ENCODE measurements at regions not wholly inside any gene's neighbourhood (a gene's known extent, or its start where the extent isn't known, plus 50 kb on each side); places are given as distances from the start of the nearest gene placed in this dataset.
"Not testable (repeated sequence)": the region's sequence is repeated elsewhere in the genome, so short reads cannot be mapped to it uniquely, and the experiment has no call there.

DNA sequence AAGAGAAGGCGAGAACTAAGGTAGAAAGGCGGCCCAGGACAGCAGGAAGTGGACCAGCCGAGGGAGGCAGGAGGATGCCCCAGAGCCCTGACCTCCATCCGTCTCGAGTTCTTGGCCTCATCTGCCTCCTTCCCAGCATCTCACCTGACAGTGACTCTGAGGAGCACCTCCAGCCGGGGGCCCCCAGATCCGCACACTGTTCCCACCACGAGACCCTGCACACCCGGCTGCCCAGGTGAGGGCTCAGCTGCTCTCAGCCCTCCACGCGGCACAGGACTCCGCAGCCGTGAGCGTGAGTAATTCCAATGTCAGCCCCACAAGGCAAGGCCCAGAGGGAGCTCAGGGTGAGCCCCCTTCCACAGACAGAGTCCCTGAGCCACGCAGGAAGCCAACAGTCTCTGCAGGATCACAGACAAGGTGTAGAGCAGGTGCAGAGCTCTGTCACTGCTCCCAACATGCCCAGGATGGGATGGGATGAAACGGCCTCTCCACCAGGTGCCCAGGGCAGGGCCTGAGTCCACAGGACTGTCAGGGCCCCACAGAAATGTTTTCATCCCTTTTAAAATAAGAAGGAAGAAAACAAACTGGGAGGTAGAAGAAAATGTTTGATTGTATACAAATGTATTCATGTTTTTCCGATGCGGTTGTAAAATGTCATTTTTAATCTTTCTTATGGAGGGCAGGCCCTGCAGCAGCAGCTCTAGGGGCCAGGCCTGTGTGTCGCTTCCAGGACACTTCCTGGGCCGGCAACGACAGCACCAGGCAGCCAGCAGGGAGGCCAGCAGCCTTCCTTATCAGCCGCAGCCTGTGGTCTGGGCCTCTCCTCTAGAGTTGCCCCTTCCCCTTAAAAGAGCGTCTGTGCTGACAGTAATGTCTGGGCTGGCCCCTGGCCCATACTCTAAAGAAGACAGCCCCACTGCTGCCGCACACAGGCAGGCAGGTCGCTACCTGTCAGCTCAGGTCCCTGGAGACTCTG, 66.9 kb downstream of the DLL1 start:
- no peak overlapping the region for H3K4me3 ChIP-seq (ENCODE audit: control insufficient read depth, low read depth, low read length)
- DNase-seq (ENCODE audit: low read depth) = no peak
- TF ChIP-seq, protein P1, sequence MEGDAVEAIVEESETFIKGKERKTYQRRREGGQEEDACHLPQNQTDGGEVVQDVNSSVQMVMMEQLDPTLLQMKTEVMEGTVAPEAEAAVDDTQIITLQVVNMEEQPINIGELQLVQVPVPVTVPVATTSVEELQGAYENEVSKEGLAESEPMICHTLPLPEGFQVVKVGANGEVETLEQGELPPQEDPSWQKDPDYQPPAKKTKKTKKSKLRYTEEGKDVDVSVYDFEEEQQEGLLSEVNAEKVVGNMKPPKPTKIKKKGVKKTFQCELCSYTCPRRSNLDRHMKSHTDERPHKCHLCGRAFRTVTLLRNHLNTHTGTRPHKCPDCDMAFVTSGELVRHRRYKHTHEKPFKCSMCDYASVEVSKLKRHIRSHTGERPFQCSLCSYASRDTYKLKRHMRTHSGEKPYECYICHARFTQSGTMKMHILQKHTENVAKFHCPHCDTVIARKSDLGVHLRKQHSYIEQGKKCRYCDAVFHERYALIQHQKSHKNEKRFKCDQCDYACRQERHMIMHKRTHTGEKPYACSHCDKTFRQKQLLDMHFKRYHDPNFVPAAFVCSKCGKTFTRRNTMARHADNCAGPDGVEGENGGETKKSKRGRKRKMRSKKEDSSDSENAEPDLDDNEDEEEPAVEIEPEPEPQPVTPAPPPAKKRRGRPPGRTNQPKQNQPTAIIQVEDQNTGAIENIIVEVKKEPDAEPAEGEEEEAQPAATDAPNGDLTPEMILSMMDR (conservative IDR thresholded peaks at IDR 0.05; ENCODE audit: control insufficient read depth, insufficient read depth, low read depth, low read length) = no peak

GRCh38 chr6:170222498-170223471, 68.1 kb downstream of the DLL1 start:
- no peak for DNase-seq (ENCODE audit: low read depth)
- no peak overlapping the region for H3K4me3 ChIP-seq (ENCODE audit: control insufficient read depth, low read depth, low read length)
- TF ChIP-seq, protein P1 (conservative IDR thresholded peaks at IDR 0.05; ENCODE audit: control insufficient read depth, insufficient read depth, low read depth, low read length) = no peak

DNA sequence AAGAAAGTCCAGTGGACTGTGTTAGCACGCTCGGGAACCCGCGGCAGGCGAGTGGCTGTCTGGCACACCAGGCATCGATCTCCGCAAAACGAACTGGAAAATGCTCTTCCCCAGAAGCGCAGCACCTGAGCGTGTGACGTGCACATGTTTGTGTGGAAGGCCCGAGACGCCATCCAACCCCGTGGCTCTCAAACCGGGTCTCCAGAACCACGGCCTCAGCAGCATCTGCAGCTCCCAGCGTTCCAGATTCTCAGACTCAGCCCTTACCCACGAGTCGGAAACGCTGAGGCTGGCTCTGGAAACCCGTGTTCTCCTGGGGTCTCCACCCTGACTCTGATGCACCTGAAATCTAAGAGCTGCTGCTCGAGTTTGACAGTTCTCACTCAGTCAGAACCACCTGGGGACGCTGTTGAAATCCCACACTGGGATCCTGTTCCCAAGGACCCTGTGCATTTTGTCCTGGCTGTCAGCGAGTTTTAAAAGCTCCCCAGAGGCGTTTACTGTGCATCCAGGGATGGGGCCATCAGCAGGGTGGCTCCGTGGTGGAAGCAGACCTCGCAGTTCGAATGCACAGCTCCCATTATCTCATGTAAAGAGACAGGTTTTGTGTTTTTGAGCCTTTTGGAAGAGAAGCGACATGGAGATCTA, 69.0 kb downstream of the DLL1 start:
- no peak overlapping the region for H3K4me3 ChIP-seq (ENCODE audit: control insufficient read depth, low read depth, low read length)
- TF ChIP-seq, protein P1 (conservative IDR thresholded peaks at IDR 0.05; ENCODE audit: control insufficient read depth, insufficient read depth, low read depth, low read length) = no peak
- DNase-seq (ENCODE audit: low read depth) = no peak

GRCh38 chr6:170221052-170221752, 69.7 kb downstream of the DLL1 start:
- TF ChIP-seq, protein P1 (conservative IDR thresholded peaks at IDR 0.05; ENCODE audit: control insufficient read depth, insufficient read depth, low read depth, low read length) = no peak
- DNase-seq (ENCODE audit: low read depth) = no peak
- no peak overlapping the region for H3K4me3 ChIP-seq (ENCODE audit: control insufficient read depth, low read depth, low read length)

DNA sequence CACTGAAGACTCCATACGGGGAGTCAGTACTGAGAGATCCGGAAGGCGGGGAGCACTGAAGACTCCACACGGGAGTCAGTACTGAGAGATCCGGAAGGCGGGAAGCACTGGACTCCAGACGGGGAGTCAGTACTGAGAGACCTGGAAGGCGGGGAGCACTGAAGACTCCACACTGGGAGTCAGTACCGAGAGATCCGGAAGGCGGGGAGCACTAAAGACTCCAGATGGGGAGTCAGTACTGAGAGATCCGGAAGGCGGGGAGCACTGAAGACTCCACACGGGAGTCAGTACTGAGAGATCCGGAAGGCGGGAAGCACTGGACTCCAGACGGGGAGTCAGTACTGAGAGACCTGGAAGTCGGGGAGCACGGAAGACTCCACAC, 77.2 kb downstream of the DLL1 start:
- DNase-seq (ENCODE audit: low read depth); H3K4me3 ChIP-seq (ENCODE audit: control insufficient read depth, low read depth, low read length): not testable (repeated sequence)

DNA sequence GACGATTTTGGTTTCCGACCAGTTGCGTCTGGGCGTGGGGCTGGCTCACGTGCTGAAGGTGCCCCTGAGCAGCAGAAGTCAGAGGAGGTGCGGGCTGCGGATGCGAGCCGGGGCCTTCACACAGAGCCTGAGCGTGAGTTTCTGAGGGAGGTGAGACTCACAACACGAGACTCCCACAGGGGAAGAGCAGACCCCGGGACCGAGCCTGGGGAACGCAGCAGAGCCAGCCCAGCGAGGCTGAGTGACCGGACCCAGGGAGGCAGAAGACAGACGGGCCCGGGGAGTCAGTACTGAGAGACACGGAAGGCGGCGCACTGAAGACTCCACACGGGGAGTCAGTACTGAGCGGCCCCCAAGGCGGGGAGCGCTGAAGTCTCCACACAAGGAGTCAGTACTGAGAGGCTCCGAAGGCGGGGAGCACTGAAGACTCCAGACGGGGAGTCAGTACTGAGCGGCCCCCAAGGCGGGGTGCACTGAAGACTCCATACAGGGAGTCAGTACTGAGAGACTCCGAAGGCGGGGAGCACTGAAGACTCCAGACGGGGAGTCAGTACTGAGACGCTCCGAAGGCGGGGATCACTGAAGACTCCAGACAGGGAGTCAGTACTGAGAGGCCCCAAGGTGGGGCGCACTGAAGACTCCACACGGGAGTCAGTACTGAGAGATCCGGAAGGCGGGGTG, 77.8 kb downstream of the DLL1 start:
- TF ChIP-seq, protein P1 (conservative IDR thresholded peaks at IDR 0.05; ENCODE audit: control insufficient read depth, insufficient read depth, low read depth, low read length) = no peak
- DNase-seq (ENCODE audit: low read depth) = no peak
- H3K4me3 ChIP-seq (ENCODE audit: control insufficient read depth, low read depth, low read length) = no peak overlapping the region

Data from fibroblast of mammary gland (primary cell).